ENCODE measurements at regions not wholly inside any gene's neighbourhood (a gene's known extent, or its start where the extent isn't known, plus 50 kb on each side); places are given as distances from the start of the nearest gene placed in this dataset.

GRCh38 chr6:150651808-150652470, 52.3 kb downstream of the PLEKHG1 start:
- peak in 1 of 5 experiments; percentile 18 for DNase-seq

GRCh38 chr6:150652848-150653613, 53.3 kb downstream of the PLEKHG1 start:
- DNase-seq, result no peak

GRCh38 chr6:150654608-150655007, 54.9 kb downstream of the PLEKHG1 start:
- DNase-seq, result no peak

GRCh38 chr6:150656156-150656555, 56.5 kb downstream of the PLEKHG1 start:
- no peak for DNase-seq

- no peak for DNase-seq
These were observed 58.7 kb downstream of the PLEKHG1 start for GRCh38 chr6:150658421-150658820.

- no peak for DNase-seq
These were observed 59.5 kb downstream of the PLEKHG1 start for GRCh38 chr6:150659046-150659763.

- DNase-seq, result no peak
These were observed 61.7 kb downstream of the PLEKHG1 start for GRCh38 chr6:150661216-150662007.

GRCh38 chr6:150662814-150663213, 63.1 kb downstream of the PLEKHG1 start:
- no peak for DNase-seq

GRCh38 chr6:150664091-150664490, 64.4 kb downstream of the PLEKHG1 start:
- no peak for DNase-seq

- DNase-seq, result no peak
These were observed 66.4 kb downstream of the PLEKHG1 start for GRCh38 chr6:150666071-150666470.

GRCh38 chr6:150667359-150667758, 67.7 kb downstream of the PLEKHG1 start:
- DNase-seq, result no peak

GRCh38 chr6:150667977-150668716, 68.5 kb downstream of the PLEKHG1 start:
- DNase-seq, result no peak

GRCh38 chr6:150668900-150669302, 69.2 kb downstream of the PLEKHG1 start:
- no peak for DNase-seq

- DNase-seq, result no peak
These were observed 70.6 kb downstream of the PLEKHG1 start for GRCh38 chr6:150670311-150670710.

- DNase-seq, result no peak
These were observed 73.1 kb downstream of the PLEKHG1 start for GRCh38 chr6:150672800-150673199.

- no peak for DNase-seq
These were observed 74.1 kb downstream of the PLEKHG1 start for GRCh38 chr6:150673720-150674346.

GRCh38 chr6:150676344-150676743, 76.7 kb downstream of the PLEKHG1 start:
- DNase-seq, result no peak

GRCh38 chr6:150676772-150677171, 77.1 kb downstream of the PLEKHG1 start:
- no peak for DNase-seq

- no peak for DNase-seq
These were observed 80.8 kb downstream of the PLEKHG1 start for GRCh38 chr6:150680510-150680909.

GRCh38 chr6:150681578-150682395, 82.1 kb downstream of the PLEKHG1 start:
- DNase-seq, result no peak

GRCh38 chr6:150683320-150683719, 83.6 kb downstream of the PLEKHG1 start:
- no peak for DNase-seq
